Stomach smooth muscle (tissue), 2 donors: ENCODE measurements at regions not wholly inside any gene's neighbourhood (a gene's known extent, or its start where the extent isn't known, plus 50 kb on each side); places are given as distances from the start of the nearest gene placed in this dataset.
A peak's percentile ranks its signal among the peaks of the same experiment; 100 is the strongest.

Source experiments
- H3K27ac ChIP-seq: one replicate; pipeline ENCODE4 v1.7.0; 2013; ENCODE audit warnings: mild to moderate bottlenecking, low read length, inconsistent platforms
- H3K27me3 ChIP-seq, 2 donors: one replicate each; pipeline ENCODE4 v1.7.0; 2013; ENCODE audit warnings: low read length in 2 of 2; ENCODE audit not compliant: insufficient read depth in 2 of 2, control insufficient read depth in 1 of 2
- H3K36me3 ChIP-seq, 2 donors: one replicate each; pipeline ENCODE4 v1.7.0; 2013; ENCODE audit warnings: low read length in 2 of 2; ENCODE audit not compliant: control insufficient read depth in 2 of 2, insufficient read depth in 2 of 2
- H3K4me1 ChIP-seq: one replicate; pipeline ENCODE4 v1.7.0; 2013; ENCODE audit warnings: low read length; ENCODE audit not compliant: control insufficient read depth, insufficient read depth
- H3K4me3 ChIP-seq, 2 donors: one replicate each; pipeline ENCODE4 v1.7.0; 2013; ENCODE audit warnings: low read length in 2 of 2
- H3K9ac ChIP-seq, 2 donors: one replicate each; pipeline ENCODE4 v1.7.0; 2013; ENCODE audit warnings: low read length in 2 of 2, mild to moderate bottlenecking in 1 of 2
- H3K9me3 ChIP-seq, 2 donors: one replicate each; pipeline ENCODE4 v1.7.0; 2013; ENCODE audit warnings: low read length in 2 of 2; ENCODE audit not compliant: control insufficient read depth in 2 of 2
- donor health status: healthy.
- donor health status: Pancreatic carcinoma.

GRCh38 chr16:85356157-85356556 is 243.9 kb upstream of the CIBAR2 start:
- Histone ChIP-seq H3K27ac (no peak overlapping the region), H3K9me3 (no peaks in the 10 kb centered on the region), H3K4me1 (peaks cover 49% of the 10 kb centered on the region), H3K4me3 (no peak overlapping the region), H3K9ac (no peak overlapping the region), H3K36me3 (no peaks in the 10 kb centered on the region), H3K27me3 (no peaks in the 10 kb centered on the region)

GRCh38 chr16:85357323-85357722 is 245.1 kb upstream of the CIBAR2 start:
- Histone ChIP-seq H3K9ac (no peak overlapping the region), H3K4me3 (no peak overlapping the region), H3K36me3 (no peaks in the 10 kb centered on the region), H3K4me1 (peaks cover 43% of the 10 kb centered on the region), H3K27me3 (no peaks in the 10 kb centered on the region), H3K9me3 (no peaks in the 10 kb centered on the region), H3K27ac (no peak overlapping the region)

GRCh38 chr16:85357924-85358505 is 245.7 kb upstream of the CIBAR2 start:
- H3K9ac ChIP-seq: no peak overlapping the region
- H3K36me3 ChIP-seq: no peaks in the 10 kb centered on the region
- peaks cover 41% of the 10 kb centered on the region for H3K4me1 ChIP-seq
- H3K4me3 ChIP-seq: no peak overlapping the region
- no peaks in the 10 kb centered on the region for H3K9me3 ChIP-seq
- H3K27ac ChIP-seq: no peak overlapping the region
- no peaks in the 10 kb centered on the region for H3K27me3 ChIP-seq

- H3K27ac ChIP-seq: no peak overlapping the region
- peaks cover 41% of the 10 kb centered on the region for H3K4me1 ChIP-seq
- no peak overlapping the region for H3K4me3 ChIP-seq
- no peak overlapping the region for H3K9ac ChIP-seq
- H3K36me3 ChIP-seq: no peaks in the 10 kb centered on the region
- H3K9me3 ChIP-seq: no peaks in the 10 kb centered on the region
- no peaks in the 10 kb centered on the region for H3K27me3 ChIP-seq
These were observed 246.5 kb upstream of the CIBAR2 start for GRCh38 chr16:85358704-85359146.

- Histone ChIP-seq H3K9me3 (no peaks in the 10 kb centered on the region), H3K36me3 (no peaks in the 10 kb centered on the region), H3K27me3 (no peaks in the 10 kb centered on the region), H3K4me3 (no peak overlapping the region), H3K9ac (peak overlapping the region in 1 of 2 donors; percentile 32), H3K4me1 (peaks cover 41% of the 10 kb centered on the region), H3K27ac (no peak overlapping the region)
These were observed 247.0 kb upstream of the CIBAR2 start for GRCh38 chr16:85359147-85359822.

- Histone ChIP-seq H3K36me3 (no peaks in the 10 kb centered on the region), H3K4me3 (no peak overlapping the region), H3K9ac (no peak overlapping the region), H3K27me3 (no peaks in the 10 kb centered on the region), H3K4me1 (peaks cover 41% of the 10 kb centered on the region), H3K27ac (no peak overlapping the region), H3K9me3 (no peaks in the 10 kb centered on the region)
These were observed 248.3 kb upstream of the CIBAR2 start for GRCh38 chr16:85360323-85361277.

- Histone ChIP-seq H3K9ac (no peak overlapping the region), H3K27ac (peak overlapping the region; percentile 6), H3K27me3 (no peaks in the 10 kb centered on the region), H3K36me3 (no peaks in the 10 kb centered on the region), H3K4me1 (peaks cover 47% of the 10 kb centered on the region), H3K9me3 (no peaks in the 10 kb centered on the region), H3K4me3 (no peak overlapping the region)
These were observed 249.3 kb upstream of the CIBAR2 start for GRCh38 chr16:85361441-85362118.

- Histone ChIP-seq H3K9me3 (no peaks in the 10 kb centered on the region), H3K4me1 (peaks cover 56% of the 10 kb centered on the region), H3K9ac (no peak overlapping the region), H3K4me3 (no peak overlapping the region), H3K36me3 (no peaks in the 10 kb centered on the region), H3K27me3 (no peaks in the 10 kb centered on the region), H3K27ac (peak overlapping the region; percentile 6)
These were observed 250.2 kb upstream of the CIBAR2 start for GRCh38 chr16:85362443-85362842.

- Histone ChIP-seq H3K4me3 (no peak overlapping the region), H3K27me3 (no peaks in the 10 kb centered on the region), H3K9me3 (no peaks in the 10 kb centered on the region), H3K36me3 (no peaks in the 10 kb centered on the region), H3K9ac (no peak overlapping the region), H3K27ac (peak overlapping the region; percentile 37), H3K4me1 (peaks cover 60% of the 10 kb centered on the region)
These were observed 249.7 kb upstream of the GSE1 start for GRCh38 chr16:85363427-85363826.

GRCh38 chr16:85363881-85364280 is 249.2 kb upstream of the GSE1 start:
- H3K9ac ChIP-seq: no peak overlapping the region
- H3K4me3 ChIP-seq: no peak overlapping the region
- peak overlapping the region; percentile 93 for H3K27ac ChIP-seq
- no peaks in the 10 kb centered on the region for H3K36me3 ChIP-seq
- H3K9me3 ChIP-seq: no peaks in the 10 kb centered on the region
- H3K4me1 ChIP-seq: peaks cover 58% of the 10 kb centered on the region
- H3K27me3 ChIP-seq: no peaks in the 10 kb centered on the region
